ENCODE measurements at regions not wholly inside any gene's neighbourhood (a gene's known extent, or its start where the extent isn't known, plus 50 kb on each side); places are given as distances from the start of the nearest gene placed in this dataset.

- H3K27ac ChIP-seq (ENCODE audit: low read depth, low read length), result no peak overlapping the region
- ATAC-seq, result no peak
Observed at GRCh38 chrX:110989869-110990268, 106.1 kb upstream of the PAK3 start.

DNA sequence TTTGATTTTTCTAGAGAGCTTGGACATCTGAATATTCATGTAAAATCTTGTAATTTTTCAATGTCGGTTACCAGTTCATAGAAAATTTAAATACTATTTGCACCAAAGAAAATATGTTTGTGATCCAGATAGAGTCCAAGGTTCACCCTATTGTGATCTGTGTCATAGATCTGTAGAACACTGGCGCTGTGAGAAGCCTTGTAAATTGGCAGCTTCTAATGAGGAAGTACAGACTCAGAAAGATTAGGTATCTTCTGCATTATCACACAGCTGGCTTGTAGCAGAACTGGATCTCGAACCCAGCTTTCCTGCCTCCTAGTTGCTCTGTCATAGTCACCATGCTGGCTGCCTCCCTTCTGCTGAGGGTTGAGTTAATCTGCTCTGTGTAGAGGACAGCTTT lies 106.5 kb upstream of the PAK3 start:
- H3K4me1 ChIP-seq (ENCODE audit: control insufficient read depth in 1 of 2, insufficient read depth in 2 of 2, low read length in 2 of 2), result no peaks in the 10 kb centered on the region
- no peaks in the 10 kb centered on the region for H3K36me3 ChIP-seq (ENCODE audit: control insufficient read depth in 1 of 2, insufficient read depth in 2 of 2, low read length in 2 of 2)
- no peak for ATAC-seq
- H3K27me3 ChIP-seq (ENCODE audit: insufficient read depth, low read length), result peaks cover 2% of the 10 kb centered on the region; the same call in 1 of the 2 replicates
- no TSS peak for BruUV-seq (replicated peaks)
- no peak overlapping the region for H3K9ac ChIP-seq (ENCODE audit: low read length)
- ChIA-PET POLR2A (no interaction called here), RAD21 (ENCODE audit: low non-redundant PET in 1 of 2, low total read pairs in 2 of 2, uncharacterized antibody in 2 of 2, unreplicated experiment in 2 of 2) (no interaction called here), CTCF (no interaction called here)
- H2AFZ ChIP-seq (ENCODE audit: low read depth, low read length, poor library complexity, severe bottlenecking), result no peak overlapping the region
- no peak overlapping the region for H3K27ac ChIP-seq (ENCODE audit: low read depth, low read length)
- H3K4me3 ChIP-seq (replicated peaks in 1 of 2; ENCODE audit: low read depth in 1 of 2, low read length in 2 of 2), result no peak overlapping the region
- no peak overlapping the region for H3K4me2 ChIP-seq (ENCODE audit: low read length)
- intact Hi-C loops (cut with micrococcal nuclease), result no loop called here
- no peaks in the 10 kb centered on the region for H3K9me3 ChIP-seq (ENCODE audit: control insufficient read depth in 1 of 2, insufficient read depth in 1 of 2, low read depth in 1 of 2, low read length in 2 of 2)
- H3K79me2 ChIP-seq (ENCODE audit: insufficient read depth, low read length), result no peaks in the 10 kb centered on the region
- DNase-seq (ENCODE audit: low read depth, low spot score), result no peak
- no peaks in the 10 kb centered on the region for H3K9me2 ChIP-seq (ENCODE audit: insufficient read depth)
- no peaks in the 10 kb centered on the region for H4K20me1 ChIP-seq (ENCODE audit: insufficient read depth)
- TF ChIP-seq ZNF274 (IDR thresholded peaks at IDR 0.05; ENCODE audit: low read depth, low read length) (no peak), YY1 (IDR thresholded peaks at IDR 0.05; ENCODE audit: extremely low read depth, insufficient replicate concordance, low read depth, low read length) (no peak), ELF1 (IDR thresholded peaks at IDR 0.05; ENCODE audit: borderline replicate concordance, low read depth) (no peak), POLR2AphosphoS5 (IDR thresholded peaks at IDR 0.05; ENCODE audit: low read depth, low read length) (no peak), FOSL1 (IDR thresholded peaks at IDR 0.05; ENCODE audit: low read depth) (no peak), ATF3 (IDR thresholded peaks at IDR 0.05) (no peak), SRF (IDR thresholded peaks at IDR 0.05; ENCODE audit: low read depth) (no peak), SP1 (IDR thresholded peaks at IDR 0.05; ENCODE audit: low read depth) (no peak), CTCF (IDR thresholded peaks at IDR 0.05 in 2 of 3, conservative IDR thresholded peaks at IDR 0.05 in 1 of 3; ENCODE audit: borderline replicate concordance in 1 of 3, insufficient read depth in 1 of 3, low read depth in 2 of 3, low read length in 2 of 3) (no peak), CEBPB (IDR thresholded peaks at IDR 0.05; ENCODE audit: low read depth) (no peak), JUND (IDR thresholded peaks at IDR 0.05) (no peak), ZFX (IDR thresholded peaks at IDR 0.05) (no peak), ZBTB33 (IDR thresholded peaks at IDR 0.05; ENCODE audit: extremely low read depth, insufficient replicate concordance, low read length) (no peak)
- TF ChIP-seq, protein P1, sequence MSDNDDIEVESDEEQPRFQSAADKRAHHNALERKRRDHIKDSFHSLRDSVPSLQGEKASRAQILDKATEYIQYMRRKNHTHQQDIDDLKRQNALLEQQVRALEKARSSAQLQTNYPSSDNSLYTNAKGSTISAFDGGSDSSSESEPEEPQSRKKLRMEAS (IDR thresholded peaks at IDR 0.05), result no peak

More at GRCh38 chrX:110989869-110990268, 106.1 kb upstream of the PAK3 start:
- Histone ChIP-seq H3K4me1 (ENCODE audit: control insufficient read depth in 1 of 2, insufficient read depth in 2 of 2, low read length in 2 of 2) (no peaks in the 10 kb centered on the region), H2AFZ (ENCODE audit: low read depth, low read length, poor library complexity, severe bottlenecking) (no peak overlapping the region), H3K4me3 (replicated peaks in 1 of 2; ENCODE audit: low read depth in 1 of 2, low read length in 2 of 2) (no peak overlapping the region), H4K20me1 (ENCODE audit: insufficient read depth) (no peaks in the 10 kb centered on the region), H3K4me2 (ENCODE audit: low read length) (no peak overlapping the region), H3K27me3 (ENCODE audit: insufficient read depth, low read length) (peaks cover 2% of the 10 kb centered on the region; the same call in 1 of the 2 replicates), H3K9me2 (ENCODE audit: insufficient read depth) (no peaks in the 10 kb centered on the region), H3K36me3 (ENCODE audit: control insufficient read depth in 1 of 2, insufficient read depth in 2 of 2, low read length in 2 of 2) (no peaks in the 10 kb centered on the region), H3K9ac (ENCODE audit: low read length) (no peak overlapping the region), H3K79me2 (ENCODE audit: insufficient read depth, low read length) (no peaks in the 10 kb centered on the region), H3K9me3 (ENCODE audit: control insufficient read depth in 1 of 2, insufficient read depth in 1 of 2, low read depth in 1 of 2, low read length in 2 of 2) (no peaks in the 10 kb centered on the region)
- intact Hi-C loops (cut with micrococcal nuclease), result loop anchor here (5.0 kb wide), 1 partner anchor 112 kb away; no protein-coding TSS in a partner anchor
- ChIA-PET CTCF (no interaction called here), POLR2A (no interaction called here), RAD21 (ENCODE audit: low non-redundant PET in 1 of 2, low total read pairs in 2 of 2, uncharacterized antibody in 2 of 2, unreplicated experiment in 2 of 2) (no interaction called here)
- DNase-seq (ENCODE audit: low read depth, low spot score), result no peak
- TF ChIP-seq POLR2AphosphoS5 (IDR thresholded peaks at IDR 0.05; ENCODE audit: low read depth, low read length) (no peak), SRF (IDR thresholded peaks at IDR 0.05; ENCODE audit: low read depth) (no peak), EGR1 (IDR thresholded peaks at IDR 0.05; ENCODE audit: low read depth) (no peak), ATF3 (IDR thresholded peaks at IDR 0.05) (no peak), ELF1 (IDR thresholded peaks at IDR 0.05; ENCODE audit: borderline replicate concordance, low read depth) (no peak), SP1 (IDR thresholded peaks at IDR 0.05; ENCODE audit: low read depth) (no peak), ZFX (IDR thresholded peaks at IDR 0.05) (no peak), SIN3A (IDR thresholded peaks at IDR 0.05; ENCODE audit: low read depth) (no peak)
- BruUV-seq (replicated peaks), result no TSS peak
